RWPE2 (cell line): ENCODE measurements at regions not wholly inside any gene's neighbourhood (a gene's known extent, or its start where the extent isn't known, plus 50 kb on each side); places are given as distances from the start of the nearest gene placed in this dataset.
A peak's percentile ranks its signal among the peaks of the same experiment; 100 is the strongest.

Experiments used
- ATAC-seq: fragments of 200-7000 bp; cut with Tn5 transposase; 3 replicates; pipeline ENCODE4 v1.9.1; 2021; ENCODE audit warnings: low read depth
- DNase-seq: peaks from one replicate; pipeline ENCODE4 v3.0.0-alpha.2; 2020; ENCODE audit warnings: low spot score
- H3K27ac ChIP-seq: fragments of 450-650 bp; 2 replicates; pipeline ENCODE4 v1.5.1; 2017; ENCODE audit warnings: mild to moderate bottlenecking; ENCODE audit not compliant: poor library complexity, severe bottlenecking
- H3K27me3 ChIP-seq: fragments of 250-450 bp; sonication (Bioruptor Pico); 2 replicates; pipeline ENCODE4 v1.5.1; 2021; ENCODE audit warnings: mild to moderate bottlenecking, moderate library complexity; ENCODE audit not compliant: insufficient read depth, poor library complexity, severe bottlenecking
- H3K36me3 ChIP-seq: fragments of 250-450 bp; sonication (Bioruptor Pico); 2 replicates; pipeline ENCODE4 v1.5.1; 2020; ENCODE audit warnings: low read depth, mild to moderate bottlenecking, moderate library complexity
- H3K4me1 ChIP-seq: fragments of 250-450 bp; sonication (Bioruptor Pico); 2 replicates; pipeline ENCODE4 v1.5.1; 2021; ENCODE audit warnings: mild to moderate bottlenecking, moderate library complexity; ENCODE audit not compliant: insufficient read depth, poor library complexity, severe bottlenecking
- H3K4me3 ChIP-seq: fragments of 250-450 bp; sonication (Bioruptor Pico); 2 replicates; pipeline ENCODE4 v1.5.1; 2021; ENCODE audit warnings: mild to moderate bottlenecking, moderate library complexity; ENCODE audit not compliant: severe bottlenecking
- H3K9me3 ChIP-seq: fragments of 250-450 bp; sonication (Bioruptor Pico); 2 replicates; pipeline ENCODE4 v1.5.1; 2021; ENCODE audit warnings: mild to moderate bottlenecking, moderate library complexity; ENCODE audit not compliant: severe bottlenecking
- CTCF ChIP-seq: fragments of 450-650 bp; IDR thresholded peaks from one replicate; pipeline ENCODE4 v1.5.1; 2017; ENCODE audit warnings: mild to moderate bottlenecking, moderate library complexity; ENCODE audit not compliant: poor library complexity, severe bottlenecking

- Histone ChIP-seq H3K9me3 (no peaks in the 10 kb centered on the region), H3K27me3 (no peaks in the 10 kb centered on the region), H3K36me3 (no peaks in the 10 kb centered on the region), H3K27ac (no peak overlapping the region), H3K4me1 (peaks cover 5% of the 10 kb centered on the region), H3K4me3 (no peak overlapping the region)
- no peak for TF ChIP-seq CTCF
- DNase-seq (no peak), ATAC-seq (no peak)
Observed at GRCh38 chr5:98569288-98569687, 204.2 kb upstream of the RGMB start.

GRCh38 chr5:98570010-98570409 is 203.5 kb upstream of the RGMB start:
- TF ChIP-seq CTCF, result no peak
- Histone ChIP-seq H3K4me3 (no peak overlapping the region), H3K36me3 (no peaks in the 10 kb centered on the region), H3K27ac (no peak overlapping the region), H3K4me1 (peaks cover 5% of the 10 kb centered on the region), H3K27me3 (no peaks in the 10 kb centered on the region), H3K9me3 (no peaks in the 10 kb centered on the region)
- DNase-seq (no peak), ATAC-seq (peak; percentile 93)

GRCh38 chr5:98570661-98571191 is 202.7 kb upstream of the RGMB start:
- H3K27ac ChIP-seq, result no peak overlapping the region
- no peaks in the 10 kb centered on the region for H3K9me3 ChIP-seq
- DNase-seq (no peak), ATAC-seq (no peak)
- H3K36me3 ChIP-seq, result no peaks in the 10 kb centered on the region
- no peak overlapping the region for H3K4me3 ChIP-seq
- TF ChIP-seq CTCF, result no peak
- H3K4me1 ChIP-seq, result peaks cover 5% of the 10 kb centered on the region
- no peaks in the 10 kb centered on the region for H3K27me3 ChIP-seq

GRCh38 chr5:98573834-98574320 is 199.6 kb upstream of the RGMB start:
- ATAC-seq (no peak), DNase-seq (no peak)
- H3K9me3 ChIP-seq, result no peaks in the 10 kb centered on the region

More at GRCh38 chr5:98573834-98574320, 199.6 kb upstream of the RGMB start:
- Histone ChIP-seq H3K27ac (no peak overlapping the region), H3K36me3 (no peaks in the 10 kb centered on the region), H3K27me3 (no peaks in the 10 kb centered on the region), H3K4me3 (no peak overlapping the region), H3K4me1 (peaks cover 5% of the 10 kb centered on the region)
- TF ChIP-seq CTCF, result no peak
